ENCODE measurements at regions not wholly inside any gene's neighbourhood (a gene's known extent, or its start where the extent isn't known, plus 50 kb on each side); places are given as distances from the start of the nearest gene placed in this dataset.

GRCh38 chr14:58808828-58809227, 171.1 kb downstream of the DACT1 start:
- Histone ChIP-seq H3K79me1 (ENCODE audit: low read depth, low read length) (no peaks in the 10 kb centered on the region), H2BK5ac (ENCODE audit: low read length) (no peak overlapping the region), H3K27ac (replicated peaks; ENCODE audit: low read length) (no peak overlapping the region), H3K36me3 (replicated peaks in 1 of 2; ENCODE audit: control insufficient read depth in 2 of 2, insufficient read depth in 2 of 2, low read length in 2 of 2) (no peaks in the 10 kb centered on the region), H3K14ac (ENCODE audit: low read length) (no peak overlapping the region), H3K4me2 (ENCODE audit: insufficient read depth, low read length, poor library complexity, severe bottlenecking) (no peak overlapping the region), H3K4ac (ENCODE audit: low read length) (no peak overlapping the region), H2BK15ac (ENCODE audit: low read length) (no peak overlapping the region), H2BK120ac (ENCODE audit: low read depth, low read length) (no peak overlapping the region), H3K9me3 (replicated peaks in 1 of 2; ENCODE audit: control insufficient read depth in 2 of 2, insufficient read depth in 1 of 2, low read depth in 1 of 2, low read length in 2 of 2) (peaks cover 0 to 2% of the 10 kb centered on the region in 2 donors), H3K18ac (ENCODE audit: low read length) (no peak overlapping the region), H3K23ac (ENCODE audit: low read depth, low read length, poor library complexity) (no peak overlapping the region), H2BK12ac (ENCODE audit: low read length) (no peak overlapping the region), H3K9ac (ENCODE audit: low read depth, low read length, poor library complexity) (no peak overlapping the region), H3K4me3 (ENCODE audit: low read length in 2 of 2) (no peak overlapping the region), H4K91ac (ENCODE audit: low read depth, low read length, poor library complexity) (no peak overlapping the region), H2AFZ (ENCODE audit: low read length) (no peak overlapping the region), H4K8ac (ENCODE audit: low read depth, low read length) (no peak overlapping the region), H2AK5ac (ENCODE audit: low read depth, low read length) (no peak overlapping the region), H3K4me1 (ENCODE audit: control insufficient read depth in 2 of 2, insufficient read depth in 1 of 2, low read depth in 1 of 2, low read length in 2 of 2) (no peaks in the 10 kb centered on the region), H3K27me3 (ENCODE audit: control insufficient read depth in 3 of 3, insufficient read depth in 3 of 3, low read depth in 1 of 3, low read length in 3 of 3) (no peaks in the 10 kb centered on the region)
- no CpG with 5 or more reads among the region's 4 CpGs for WGBS, 2 donors (ENCODE audit: extremely low coverage in 2 of 2, insufficient read length in 2 of 2, insufficient replicate concordance in 1 of 2)
- no peak for DNase-seq (ENCODE audit: low spot score)

GRCh38 chr14:58809520-58809919, 171.8 kb downstream of the DACT1 start:
- Histone ChIP-seq H3K18ac (ENCODE audit: low read length) (no peak overlapping the region), H3K4me3 (ENCODE audit: low read length in 2 of 2) (no peak overlapping the region), H2BK120ac (ENCODE audit: low read depth, low read length) (no peak overlapping the region), H2AK5ac (ENCODE audit: low read depth, low read length) (no peak overlapping the region), H4K91ac (ENCODE audit: low read depth, low read length, poor library complexity) (no peak overlapping the region), H3K27me3 (ENCODE audit: control insufficient read depth in 3 of 3, insufficient read depth in 3 of 3, low read depth in 1 of 3, low read length in 3 of 3) (no peaks in the 10 kb centered on the region), H3K23ac (ENCODE audit: low read depth, low read length, poor library complexity) (no peak overlapping the region), H3K9me3 (replicated peaks in 1 of 2; ENCODE audit: control insufficient read depth in 2 of 2, insufficient read depth in 1 of 2, low read depth in 1 of 2, low read length in 2 of 2) (peaks cover 0 to 2% of the 10 kb centered on the region in 2 donors), H3K4ac (ENCODE audit: low read length) (no peak overlapping the region), H2BK12ac (ENCODE audit: low read length) (no peak overlapping the region), H3K79me1 (ENCODE audit: low read depth, low read length) (no peaks in the 10 kb centered on the region), H3K27ac (replicated peaks; ENCODE audit: low read length) (no peak overlapping the region), H3K36me3 (replicated peaks in 1 of 2; ENCODE audit: control insufficient read depth in 2 of 2, insufficient read depth in 2 of 2, low read length in 2 of 2) (no peaks in the 10 kb centered on the region), H3K4me1 (ENCODE audit: control insufficient read depth in 2 of 2, insufficient read depth in 1 of 2, low read depth in 1 of 2, low read length in 2 of 2) (no peaks in the 10 kb centered on the region), H3K14ac (ENCODE audit: low read length) (no peak overlapping the region), H2BK15ac (ENCODE audit: low read length) (no peak overlapping the region), H4K8ac (ENCODE audit: low read depth, low read length) (no peak overlapping the region), H3K4me2 (ENCODE audit: insufficient read depth, low read length, poor library complexity, severe bottlenecking) (no peak overlapping the region), H2BK5ac (ENCODE audit: low read length) (no peak overlapping the region), H3K9ac (ENCODE audit: low read depth, low read length, poor library complexity) (no peak overlapping the region), H2AFZ (ENCODE audit: low read length) (no peak overlapping the region)
- DNase-seq (ENCODE audit: low spot score) = no peak
- no CpG with 5 or more reads among the region's 1 CpG for WGBS, 2 donors (ENCODE audit: extremely low coverage in 2 of 2, insufficient read length in 2 of 2, insufficient replicate concordance in 1 of 2)

- Histone ChIP-seq H4K8ac (ENCODE audit: low read depth, low read length) (no peak overlapping the region), H2AFZ (ENCODE audit: low read length) (no peak overlapping the region), H4K91ac (ENCODE audit: low read depth, low read length, poor library complexity) (no peak overlapping the region), H3K4me1 (ENCODE audit: control insufficient read depth in 2 of 2, insufficient read depth in 1 of 2, low read depth in 1 of 2, low read length in 2 of 2) (no peaks in the 10 kb centered on the region), H3K9ac (ENCODE audit: low read depth, low read length, poor library complexity) (no peak overlapping the region), H2BK120ac (ENCODE audit: low read depth, low read length) (no peak overlapping the region), H2BK15ac (ENCODE audit: low read length) (no peak overlapping the region), H2AK5ac (ENCODE audit: low read depth, low read length) (no peak overlapping the region), H3K36me3 (replicated peaks in 1 of 2; ENCODE audit: control insufficient read depth in 2 of 2, insufficient read depth in 2 of 2, low read length in 2 of 2) (no peaks in the 10 kb centered on the region), H2BK5ac (ENCODE audit: low read length) (no peak overlapping the region), H3K4ac (ENCODE audit: low read length) (no peak overlapping the region), H3K14ac (ENCODE audit: low read length) (no peak overlapping the region), H3K4me2 (ENCODE audit: insufficient read depth, low read length, poor library complexity, severe bottlenecking) (no peak overlapping the region), H3K4me3 (ENCODE audit: low read length in 2 of 2) (no peak overlapping the region), H3K27ac (replicated peaks; ENCODE audit: low read length) (no peak overlapping the region), H3K79me1 (ENCODE audit: low read depth, low read length) (no peaks in the 10 kb centered on the region), H2BK12ac (ENCODE audit: low read length) (no peak overlapping the region), H3K9me3 (replicated peaks in 1 of 2; ENCODE audit: control insufficient read depth in 2 of 2, insufficient read depth in 1 of 2, low read depth in 1 of 2, low read length in 2 of 2) (peaks cover 0 to 3% of the 10 kb centered on the region in 2 donors), H3K23ac (ENCODE audit: low read depth, low read length, poor library complexity) (no peak overlapping the region), H3K18ac (ENCODE audit: low read length) (no peak overlapping the region), H3K27me3 (ENCODE audit: control insufficient read depth in 3 of 3, insufficient read depth in 3 of 3, low read depth in 1 of 3, low read length in 3 of 3) (no peaks in the 10 kb centered on the region)
- no CpG with 5 or more reads among the region's 3 CpGs for WGBS, 2 donors (ENCODE audit: extremely low coverage in 2 of 2, insufficient read length in 2 of 2, insufficient replicate concordance in 1 of 2)
- no peak for DNase-seq (ENCODE audit: low spot score)
These were observed 174.5 kb downstream of the DACT1 start for GRCh38 chr14:58812050-58812910.

- Histone ChIP-seq H2AFZ (ENCODE audit: low read length) (no peak overlapping the region), H2AK5ac (ENCODE audit: low read depth, low read length) (no peak overlapping the region), H3K4me3 (ENCODE audit: low read length in 2 of 2) (no peak overlapping the region), H2BK15ac (ENCODE audit: low read length) (no peak overlapping the region), H3K27ac (replicated peaks; ENCODE audit: low read length) (no peak overlapping the region), H3K36me3 (replicated peaks in 1 of 2; ENCODE audit: control insufficient read depth in 2 of 2, insufficient read depth in 2 of 2, low read length in 2 of 2) (no peaks in the 10 kb centered on the region), H4K8ac (ENCODE audit: low read depth, low read length) (no peak overlapping the region), H3K18ac (ENCODE audit: low read length) (no peak overlapping the region), H2BK5ac (ENCODE audit: low read length) (no peak overlapping the region), H3K23ac (ENCODE audit: low read depth, low read length, poor library complexity) (no peak overlapping the region), H2BK12ac (ENCODE audit: low read length) (no peak overlapping the region), H3K4ac (ENCODE audit: low read length) (no peak overlapping the region), H3K79me1 (ENCODE audit: low read depth, low read length) (no peaks in the 10 kb centered on the region), H3K14ac (ENCODE audit: low read length) (no peak overlapping the region), H2BK120ac (ENCODE audit: low read depth, low read length) (no peak overlapping the region), H3K9ac (ENCODE audit: low read depth, low read length, poor library complexity) (no peak overlapping the region), H3K9me3 (replicated peaks in 1 of 2; ENCODE audit: control insufficient read depth in 2 of 2, insufficient read depth in 1 of 2, low read depth in 1 of 2, low read length in 2 of 2) (peaks cover 0 to 3% of the 10 kb centered on the region in 2 donors), H3K27me3 (ENCODE audit: control insufficient read depth in 3 of 3, insufficient read depth in 3 of 3, low read depth in 1 of 3, low read length in 3 of 3) (no peaks in the 10 kb centered on the region), H4K91ac (ENCODE audit: low read depth, low read length, poor library complexity) (no peak overlapping the region), H3K4me2 (ENCODE audit: insufficient read depth, low read length, poor library complexity, severe bottlenecking) (no peak overlapping the region), H3K4me1 (ENCODE audit: control insufficient read depth in 2 of 2, insufficient read depth in 1 of 2, low read depth in 1 of 2, low read length in 2 of 2) (no peaks in the 10 kb centered on the region)
- WGBS, 2 donors (ENCODE audit: extremely low coverage in 2 of 2, insufficient read length in 2 of 2, insufficient replicate concordance in 1 of 2) = no CpG with 5 or more reads among the region's 2 CpGs
- no peak for DNase-seq (ENCODE audit: low spot score)
These were observed 176.0 kb downstream of the DACT1 start for GRCh38 chr14:58813745-58814144.

All from neuronal stem cell (in vitro differentiated cells).